GM23338 (cell line): ENCODE measurements at regions not wholly inside any gene's neighbourhood (a gene's known extent, or its start where the extent isn't known, plus 50 kb on each side); places are given as distances from the start of the nearest gene placed in this dataset.
A peak's percentile ranks its signal among the peaks of the same experiment; 100 is the strongest.

Source experiments
- ATAC-seq: fragments of 200-7000 bp; cut with Tn5 transposase; 3 replicates; pipeline ENCODE4 v1.9.1; 2020
- DNase-seq: peaks from one replicate; pipeline ENCODE4 v3.0.0-alpha.2; 2015; ENCODE audit warnings: low spot score
- H2AFZ ChIP-seq: fragments of 200-600 bp; sonication (generic); 2 replicates; pipeline ENCODE4 v1.8.0; 2016; ENCODE audit warnings: antibody characterized with exemption, mild to moderate bottlenecking, moderate library complexity
- H3F3A ChIP-seq: fragments of 200-600 bp; sonication (generic); replicated peaks from 2 replicates; pipeline ENCODE4 v1.8.0; 2017; ENCODE audit warnings: antibody characterized with exemption, mixed run types, low read depth
- H3K27ac ChIP-seq: fragments of 200-600 bp; sonication (generic); 2 replicates; pipeline ENCODE4 v1.6.1; 2016; ENCODE audit warnings: low read depth
- H3K27me3 ChIP-seq: fragments of 200-600 bp; sonication (generic); 2 replicates; pipeline ENCODE4 v1.8.0; 2016; ENCODE audit warnings: mild to moderate bottlenecking, mixed run types, moderate library complexity; ENCODE audit not compliant: insufficient read depth
- H3K36me3 ChIP-seq: fragments of 200-600 bp; sonication (generic); 2 replicates; pipeline ENCODE4 v1.8.0; 2016; ENCODE audit warnings: mild to moderate bottlenecking; ENCODE audit not compliant: insufficient read depth
- H3K4me1 ChIP-seq: fragments of 200-600 bp; sonication (generic); 2 replicates; pipeline ENCODE4 v1.8.0; 2016; ENCODE audit warnings: mild to moderate bottlenecking, moderate library complexity; ENCODE audit not compliant: insufficient read depth
- H3K4me2 ChIP-seq: fragments of 200-600 bp; sonication (generic); 2 replicates; pipeline ENCODE4 v1.7.1; 2017; ENCODE audit warnings: mixed run types
- H3K4me3 ChIP-seq: fragments of 200-600 bp; sonication (generic); 2 replicates; pipeline ENCODE4 v1.6.1; 2016; ENCODE audit warnings: mixed run types
- H3K79me2 ChIP-seq: fragments of 200-600 bp; sonication (generic); replicated peaks from 2 replicates; pipeline ENCODE4 v1.8.0; 2017; ENCODE audit warnings: mild to moderate bottlenecking; ENCODE audit not compliant: insufficient read depth
- H3K9me2 ChIP-seq: fragments of 200-600 bp; sonication (generic); 2 replicates; pipeline ENCODE4 v1.8.0; 2017; ENCODE audit not compliant: insufficient read depth
- H4K20me1 ChIP-seq: fragments of 200-600 bp; sonication (generic); replicated peaks from 2 replicates; pipeline ENCODE4 v1.8.0; 2017; ENCODE audit warnings: mild to moderate bottlenecking; ENCODE audit not compliant: insufficient read depth
- H3K27ac Mint-ChIP-seq: 2 replicates; pipeline ENCODE4 v1.8.0; 2020; ENCODE audit warnings: inconsistent platforms, mild to moderate bottlenecking, moderate library complexity, mixed read lengths
- H3K27me3 Mint-ChIP-seq: 3 replicates; pipeline ENCODE4 v1.8.0; 2022; ENCODE audit warnings: low read depth, mild to moderate bottlenecking, moderate library complexity, mixed read lengths, inconsistent platforms; ENCODE audit not compliant: insufficient read depth, poor library complexity
- H3K36me3 Mint-ChIP-seq: 3 replicates; pipeline ENCODE4 v1.8.0; 2021; ENCODE audit warnings: low read depth, mild to moderate bottlenecking, inconsistent platforms, moderate library complexity, mixed read lengths
- H3K4me1 Mint-ChIP-seq: 3 replicates; pipeline ENCODE4 v1.8.0; 2020; ENCODE audit warnings: mild to moderate bottlenecking, inconsistent platforms, mixed read lengths
- H3K4me3 Mint-ChIP-seq: 3 replicates; pipeline ENCODE4 v1.8.0; 2021; ENCODE audit warnings: moderate library complexity, mild to moderate bottlenecking, inconsistent platforms, mixed read lengths
- H3K9me3 Mint-ChIP-seq: 3 replicates; pipeline ENCODE4 v1.8.0; 2020; ENCODE audit warnings: moderate library complexity, mild to moderate bottlenecking, inconsistent platforms, mixed read lengths
- ETS1 ChIP-seq: IDR thresholded peaks from 2 replicates; pipeline ENCODE4 v1.6.1; 2016; ENCODE audit warnings: antibody characterized with exemption
- EZH2 ChIP-seq: fragments of 200-600 bp; sonication (generic); IDR thresholded peaks from one replicate; pipeline ENCODE4 v1.8.0; 2017; ENCODE audit warnings: antibody characterized with exemption, mild to moderate bottlenecking, low read depth; ENCODE audit not compliant: unreplicated experiment
- STAT1 ChIP-seq: IDR thresholded peaks from one replicate; pipeline ENCODE4 v1.6.1; 2016; ENCODE audit warnings: antibody characterized with exemption; ENCODE audit not compliant: unreplicated experiment
- ZNF114 ChIP-seq: fragments of 250-450 bp; sonication (Bioruptor Pico); IDR thresholded peaks from 2 replicates; pipeline ENCODE4 v1.5.0; 2020; ENCODE audit warnings: mild to moderate bottlenecking, moderate library complexity
- TF ChIP-seq, protein P1 (sequence below), 2 experiments: fragments of 200-600 bp in 1 of 2; sonication (generic) in 1 of 2; conservative IDR thresholded peaks; 2 replicates each; pipeline versions ENCODE4 v1.5.1 to v1.6.1; 2016 to 2017; ENCODE audit warnings: antibody characterized with exemption in 2 of 2, low read depth in 2 of 2, mild to moderate bottlenecking in 2 of 2, moderate library complexity in 1 of 2

DNA sequence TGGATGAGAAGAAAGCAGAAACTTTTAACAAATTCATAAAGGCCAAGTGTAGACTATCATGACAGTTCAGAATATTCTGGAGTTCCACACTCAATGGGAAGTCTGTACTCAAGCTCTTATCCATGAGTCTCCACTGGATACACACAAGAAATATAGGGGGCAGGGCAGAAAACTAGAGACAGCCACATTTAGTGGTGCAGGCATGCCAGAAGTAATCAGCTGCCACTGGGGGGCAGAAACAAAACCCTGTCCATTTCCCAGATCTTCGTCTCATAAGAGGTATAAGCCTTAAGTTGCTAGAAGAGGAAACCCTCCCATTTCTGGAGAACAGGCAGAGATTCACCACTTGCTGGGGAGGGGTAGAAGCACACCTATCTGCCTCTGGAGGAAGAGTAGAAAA is 166.8 kb upstream of the GALNT2 start:
- Mint-ChIP-seq H3K4me1 (peaks cover 12% of the 10 kb centered on the region), H3K36me3 (no peaks in the 10 kb centered on the region), H3K9me3 (no peaks in the 10 kb centered on the region; the same call in 2 of the 3 replicates), H3K27ac (no peak overlapping the region), H3K4me3 (no peak overlapping the region), H3K27me3 (peaks cover 3% of the 10 kb centered on the region)
- H3K4me2 ChIP-seq, result no peak overlapping the region
- no peaks in the 10 kb centered on the region for H3K79me2 ChIP-seq
- H3K4me3 ChIP-seq, result no peak overlapping the region
- no peaks in the 10 kb centered on the region for H4K20me1 ChIP-seq
- no peaks in the 10 kb centered on the region for H3K4me1 ChIP-seq
- peaks cover 4% of the 10 kb centered on the region; the same call in 1 of the 2 replicates for H3K27me3 ChIP-seq
- no peaks in the 10 kb centered on the region for H3K36me3 ChIP-seq
- no peak overlapping the region for H2AFZ ChIP-seq
- no peak for TF ChIP-seq STAT1
- TF ChIP-seq, protein P1, sequence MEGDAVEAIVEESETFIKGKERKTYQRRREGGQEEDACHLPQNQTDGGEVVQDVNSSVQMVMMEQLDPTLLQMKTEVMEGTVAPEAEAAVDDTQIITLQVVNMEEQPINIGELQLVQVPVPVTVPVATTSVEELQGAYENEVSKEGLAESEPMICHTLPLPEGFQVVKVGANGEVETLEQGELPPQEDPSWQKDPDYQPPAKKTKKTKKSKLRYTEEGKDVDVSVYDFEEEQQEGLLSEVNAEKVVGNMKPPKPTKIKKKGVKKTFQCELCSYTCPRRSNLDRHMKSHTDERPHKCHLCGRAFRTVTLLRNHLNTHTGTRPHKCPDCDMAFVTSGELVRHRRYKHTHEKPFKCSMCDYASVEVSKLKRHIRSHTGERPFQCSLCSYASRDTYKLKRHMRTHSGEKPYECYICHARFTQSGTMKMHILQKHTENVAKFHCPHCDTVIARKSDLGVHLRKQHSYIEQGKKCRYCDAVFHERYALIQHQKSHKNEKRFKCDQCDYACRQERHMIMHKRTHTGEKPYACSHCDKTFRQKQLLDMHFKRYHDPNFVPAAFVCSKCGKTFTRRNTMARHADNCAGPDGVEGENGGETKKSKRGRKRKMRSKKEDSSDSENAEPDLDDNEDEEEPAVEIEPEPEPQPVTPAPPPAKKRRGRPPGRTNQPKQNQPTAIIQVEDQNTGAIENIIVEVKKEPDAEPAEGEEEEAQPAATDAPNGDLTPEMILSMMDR (conservative IDR thresholded peaks at IDR 0.05; ENCODE audit: low read depth in 2 of 2), result peak in 1 of 2 experiments; percentile 37; a peak in 3 of 4 replicates
- H3K9me2 ChIP-seq, result no peaks in the 10 kb centered on the region
- DNase-seq (no peak), ATAC-seq (no peak)
- no peaks in the 10 kb centered on the region for H3F3A ChIP-seq
- no peak overlapping the region for H3K27ac ChIP-seq

GRCh38 chr1:229905031-229905545 is 161.9 kb upstream of the GALNT2 start:
- Mint-ChIP-seq H3K27ac (peak overlapping the region; percentile 73; the same call in 1 of the 2 replicates), H3K4me1 (peaks cover 9% of the 10 kb centered on the region; the same call in 2 of the 3 replicates), H3K27me3 (no peaks in the 10 kb centered on the region), H3K9me3 (no peaks in the 10 kb centered on the region; the same call in 2 of the 3 replicates), H3K4me3 (no peak overlapping the region), H3K36me3 (no peaks in the 10 kb centered on the region)
- Histone ChIP-seq H2AFZ (no peak overlapping the region), H3F3A (no peaks in the 10 kb centered on the region), H4K20me1 (no peaks in the 10 kb centered on the region), H3K27ac (no peak overlapping the region), H3K9me2 (peaks cover 6% of the 10 kb centered on the region), H3K27me3 (no peaks in the 10 kb centered on the region), H3K4me2 (no peak overlapping the region), H3K4me1 (no peaks in the 10 kb centered on the region), H3K36me3 (no peaks in the 10 kb centered on the region), H3K4me3 (no peak overlapping the region), H3K79me2 (no peaks in the 10 kb centered on the region)
- ATAC-seq (no peak), DNase-seq (no peak)
- TF ChIP-seq EZH2, result no peak
- TF ChIP-seq, protein P1 (conservative IDR thresholded peaks at IDR 0.05; ENCODE audit: low read depth in 2 of 2), result no peak
- TF ChIP-seq ZNF114 (CRISPR knock-in tag), result no peak
- no peak for TF ChIP-seq ETS1
